D721Med (cell line): ENCODE measurements at regions not wholly inside any gene's neighbourhood (a gene's known extent, or its start where the extent isn't known, plus 50 kb on each side); places are given as distances from the start of the nearest gene placed in this dataset.
"Not testable (repeated sequence)": the region's sequence is repeated elsewhere in the genome, so short reads cannot be mapped to it uniquely, and the experiment has no call there.

ENCODE experiments used
- DNase-seq: peaks from one replicate; pipeline ENCODE4 v3.0.0; 2011; ENCODE audit warnings: low spot score; ENCODE audit not compliant: insufficient read length
- FAIRE-seq: peaks from 2 replicates; lab custom pipeline; 2011; peaks lifted over from hg19 to GRCh38; lab: Jason Lieb, UNC
- CTCF ChIP-seq: IDR thresholded peaks from 2 replicates; pipeline ENCODE4 v1.5.1; 2012; ENCODE audit warnings: mild to moderate bottlenecking, control low read depth; ENCODE audit not compliant: insufficient read depth; ENCODE audit errors: missing control alignments

- no peak for TF ChIP-seq CTCF
- DNase-seq (no peak), FAIRE-seq (no peak)
Observed at GRCh38 chr14:30450631-30451545, 108.1 kb upstream of the G2E3 start.

- TF ChIP-seq CTCF = no peak
- DNase-seq (no peak), FAIRE-seq (no peak)
Observed at GRCh38 chr14:30456296-30456695, 102.7 kb upstream of the G2E3 start.

GRCh38 chr14:30462358-30462757, 96.6 kb upstream of the G2E3 start:
- DNase-seq (no peak), FAIRE-seq (no peak)
- no peak for TF ChIP-seq CTCF

- no peak for TF ChIP-seq CTCF
- FAIRE-seq = no peak
Observed at GRCh38 chr14:30464481-30464880, 94.5 kb upstream of the G2E3 start.

GRCh38 chr14:30468354-30468753, 90.6 kb upstream of the G2E3 start:
- DNase-seq (no peak), FAIRE-seq (no peak)
- TF ChIP-seq CTCF = no peak

More at GRCh38 chr14:30464481-30464880, 94.5 kb upstream of the G2E3 start:
- DNase-seq = no peak

GRCh38 chr14:30471980-30472379, 87.0 kb upstream of the G2E3 start:
- no peak for TF ChIP-seq CTCF
- no peak for FAIRE-seq
- DNase-seq = no peak

- FAIRE-seq, DNase-seq: not testable (repeated sequence)
Observed at GRCh38 chr14:30473846-30474696, 84.9 kb upstream of the G2E3 start.
